Mammary epithelial cell (primary cell): ENCODE measurements at regions not wholly inside any gene's neighbourhood (a gene's known extent, or its start where the extent isn't known, plus 50 kb on each side); places are given as distances from the start of the nearest gene placed in this dataset.

Experiments used
- CTCF ChIP-seq, 2 donors: IDR thresholded peaks in 1 of 2; conservative IDR thresholded peaks in 1 of 2; 2 replicates each; pipeline ENCODE4 v1.5.1; 2011 to 2012; ENCODE audit warnings: inconsistent platforms in 2 of 2, low read length in 2 of 2, mild to moderate bottlenecking in 2 of 2, control low read depth in 1 of 2, low read depth in 1 of 2; ENCODE audit not compliant: insufficient read depth in 1 of 2; ENCODE audit errors: extremely low read depth in 1 of 2
- EZH2 ChIP-seq: IDR thresholded peaks from 2 replicates; pipeline ENCODE4 v1.6.1; 2012; ENCODE audit warnings: low read length, inconsistent platforms, borderline replicate concordance

- TF ChIP-seq CTCF (conservative IDR thresholded peaks at IDR 0.05 in 1 of 2, IDR thresholded peaks at IDR 0.05 in 1 of 2; ENCODE audit: extremely low read depth in 1 of 2, insufficient read depth in 1 of 2, low read depth in 1 of 2, low read length in 2 of 2) (no peak), EZH2 (no peak)
These were observed 54.5 kb upstream of the KL start for GRCh38 chr13:32961724-32962123.
